ENCODE measurements at regions not wholly inside any gene's neighbourhood (a gene's known extent, or its start where the extent isn't known, plus 50 kb on each side); places are given as distances from the start of the nearest gene placed in this dataset.

GRCh38 chr15:85847031-85847430, 52.3 kb upstream of the KLHL25 start:
- DNase-seq, result no peak

GRCh38 chr15:85849946-85850345, 55.2 kb upstream of the KLHL25 start:
- no peak for DNase-seq

GRCh38 chr15:85852969-85853368, 58.2 kb upstream of the KLHL25 start:
- no peak for DNase-seq

GRCh38 chr15:85854345-85855097, 59.8 kb upstream of the KLHL25 start:
- DNase-seq, result no peak

DNA sequence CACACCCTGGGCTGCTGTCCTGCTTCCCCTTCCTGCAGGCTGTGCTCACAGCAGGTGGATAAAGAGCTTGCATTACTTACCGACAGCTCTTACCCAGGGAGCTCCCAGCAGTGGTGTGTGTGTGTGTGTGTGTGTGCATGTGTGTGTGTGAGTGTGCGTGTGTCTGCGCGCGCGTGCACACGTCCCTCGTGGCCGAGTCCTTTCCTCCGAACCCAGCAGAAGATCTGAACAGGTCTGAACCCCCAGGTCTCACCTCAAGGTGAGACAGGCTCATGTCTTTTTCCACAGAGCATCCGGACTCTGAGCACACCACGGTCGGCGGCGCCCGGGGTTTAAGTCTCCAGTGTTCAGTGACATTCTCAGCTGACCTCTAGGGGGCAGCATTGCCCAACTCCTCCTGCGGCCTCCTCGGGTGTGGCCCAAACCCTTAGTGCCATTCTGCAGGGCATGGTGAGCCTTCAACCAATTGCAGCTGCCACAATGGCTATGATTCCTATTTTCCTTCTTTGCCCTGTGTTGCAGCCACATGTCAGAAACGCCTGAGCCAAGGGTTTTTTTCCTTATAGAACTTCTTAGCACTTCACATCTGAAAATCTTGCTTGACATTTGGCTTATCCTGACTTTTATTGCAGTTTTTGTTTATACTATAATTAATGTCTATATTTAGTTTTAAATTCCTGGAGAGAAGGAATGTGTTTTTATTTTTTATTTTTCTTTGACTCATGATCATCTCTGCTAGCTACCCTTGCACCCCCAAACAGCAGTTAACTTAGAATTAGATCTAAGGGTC, 64.1 kb upstream of the KLHL25 start:
- DNase-seq, result peak; percentile 76

- no peak for DNase-seq
Measured at GRCh38 chr15:85859671-85860070, 64.9 kb upstream of the KLHL25 start.

DNA sequence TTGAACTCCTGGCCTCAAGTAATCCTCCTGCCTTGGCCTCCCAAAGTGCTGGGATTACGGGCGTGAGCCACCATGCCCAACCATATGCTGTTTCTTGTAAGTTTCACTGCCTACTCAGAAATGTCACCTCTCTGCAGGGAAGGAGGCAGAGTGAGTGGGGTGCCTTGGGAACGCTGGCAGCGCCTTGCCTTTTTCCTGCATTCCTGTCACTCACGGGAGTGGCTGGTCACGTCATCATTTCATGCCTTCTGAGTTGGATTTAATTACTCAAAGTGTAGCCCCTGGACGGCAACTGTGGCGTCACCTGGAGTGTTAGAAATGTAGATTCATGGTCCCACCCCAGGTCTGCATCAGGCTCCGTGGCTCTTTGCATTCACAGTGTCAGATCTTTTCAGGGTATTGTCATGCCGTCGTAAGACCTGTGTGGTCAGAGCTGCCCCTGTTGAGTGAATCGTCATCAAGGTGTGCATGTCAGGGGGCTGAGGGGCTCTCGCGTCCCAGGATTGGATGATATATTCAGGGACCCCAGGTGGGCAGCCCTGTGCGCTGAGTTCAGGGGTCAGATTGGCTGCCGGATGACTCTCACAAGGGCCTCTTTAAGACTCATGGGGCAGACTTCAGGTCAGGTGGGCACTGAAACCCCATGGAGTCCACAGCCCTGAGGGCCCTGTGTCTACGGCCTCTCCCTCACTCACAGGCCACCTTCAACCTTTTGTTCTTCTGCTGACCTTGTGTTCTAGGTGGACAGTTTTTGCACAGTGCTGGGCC, 65.9 kb upstream of the KLHL25 start:
- no peak for DNase-seq

DNA sequence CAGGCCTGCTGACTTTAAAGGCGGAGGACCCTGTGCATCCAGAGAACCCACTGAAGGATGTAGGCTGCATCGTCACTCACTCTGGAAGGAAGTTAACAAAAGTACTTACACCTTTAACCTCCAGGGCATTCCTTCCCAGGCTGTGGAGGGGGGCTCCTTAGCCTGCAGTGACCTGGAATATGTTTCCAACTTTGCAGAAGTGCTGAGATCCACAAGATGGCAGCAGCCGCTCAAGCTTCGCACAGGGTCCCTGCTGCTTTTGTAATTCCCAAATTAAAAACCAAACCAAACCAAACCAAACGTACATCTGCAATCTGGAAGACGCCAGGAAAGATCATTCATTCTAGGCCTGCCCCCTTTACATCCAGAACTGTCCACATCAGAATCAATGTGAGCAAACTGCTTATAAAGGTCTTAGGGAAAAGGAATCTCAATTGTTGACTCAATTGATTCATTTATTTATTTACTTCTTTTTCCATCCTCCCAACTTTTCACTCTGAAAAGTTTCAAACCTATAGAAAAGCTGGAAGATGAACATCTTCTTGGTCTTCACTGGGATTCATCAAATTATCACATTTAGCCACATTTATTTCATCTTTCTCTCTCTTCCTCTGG, 70.5 kb upstream of the KLHL25 start:
- DNase-seq, result no peak

- DNase-seq, result no peak
Measured at GRCh38 chr15:85867250-85867649, 72.5 kb upstream of the KLHL25 start.

- DNase-seq, result no peak
Measured at GRCh38 chr15:85869124-85869523, 74.4 kb upstream of the KLHL25 start.

DNA sequence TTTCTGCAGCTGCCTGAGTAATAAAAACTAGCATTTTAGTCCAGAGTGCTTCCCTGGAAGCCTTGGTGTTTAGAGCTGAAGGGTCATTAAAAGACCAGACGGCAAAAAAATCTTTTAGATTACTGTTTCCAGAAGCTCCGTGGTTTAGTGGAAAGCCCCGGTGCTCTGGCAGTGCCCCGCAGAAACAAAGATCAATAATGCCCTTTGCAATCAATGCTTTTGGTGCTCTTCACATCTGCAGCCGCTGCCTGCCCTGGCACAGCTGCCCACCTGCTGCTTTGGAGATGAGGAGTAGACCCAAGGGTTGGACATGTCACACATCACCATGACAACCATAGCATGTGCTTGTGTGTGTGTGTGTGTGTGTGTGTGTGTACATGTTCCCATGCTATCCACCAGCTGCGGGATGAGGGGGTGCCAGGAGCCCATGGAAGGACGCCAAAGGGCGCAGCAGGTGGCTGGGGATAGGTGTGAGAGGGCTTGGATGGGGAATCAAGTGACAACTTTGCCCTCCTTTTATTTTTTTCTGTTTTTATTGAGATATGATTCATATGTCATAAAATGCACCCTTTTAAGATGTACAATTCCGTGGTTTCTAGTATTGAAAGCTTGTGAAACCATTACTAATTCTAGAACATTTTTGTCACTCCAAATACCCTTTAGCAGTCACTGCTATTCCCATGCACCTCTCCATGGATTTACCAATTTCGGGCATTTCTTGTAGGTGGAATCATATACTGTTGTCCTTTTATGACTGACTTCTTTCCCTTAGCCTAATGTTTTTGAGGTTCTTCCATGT, 75.7 kb upstream of the KLHL25 start:
- DNase-seq, result no peak

DNA sequence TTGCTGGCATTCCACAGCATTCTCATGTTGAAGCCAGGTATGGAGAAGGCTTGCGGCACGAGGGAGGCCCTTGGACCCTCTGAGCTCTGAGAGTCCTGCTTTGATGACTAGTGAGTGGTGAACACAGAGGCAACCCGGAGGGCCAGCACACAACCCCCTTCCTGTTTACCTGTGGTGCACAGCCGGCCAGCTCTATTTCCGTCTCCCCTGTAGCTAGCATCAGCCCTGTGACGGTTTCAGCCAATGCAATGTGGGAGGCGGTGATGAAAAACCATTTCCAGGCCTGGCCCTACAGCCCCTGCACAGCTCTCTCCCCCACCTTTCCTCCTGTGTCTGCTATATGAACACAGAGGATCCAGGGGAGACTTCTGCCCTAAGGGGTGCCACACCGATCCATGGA, 76.8 kb upstream of the KLHL25 start:
- DNase-seq, result no peak

- DNase-seq, result no peak
Measured at GRCh38 chr15:85872125-85872524, 77.4 kb upstream of the KLHL25 start.

- DNase-seq, result no peak
Measured at GRCh38 chr15:85874236-85874635, 79.5 kb upstream of the KLHL25 start.

DNA sequence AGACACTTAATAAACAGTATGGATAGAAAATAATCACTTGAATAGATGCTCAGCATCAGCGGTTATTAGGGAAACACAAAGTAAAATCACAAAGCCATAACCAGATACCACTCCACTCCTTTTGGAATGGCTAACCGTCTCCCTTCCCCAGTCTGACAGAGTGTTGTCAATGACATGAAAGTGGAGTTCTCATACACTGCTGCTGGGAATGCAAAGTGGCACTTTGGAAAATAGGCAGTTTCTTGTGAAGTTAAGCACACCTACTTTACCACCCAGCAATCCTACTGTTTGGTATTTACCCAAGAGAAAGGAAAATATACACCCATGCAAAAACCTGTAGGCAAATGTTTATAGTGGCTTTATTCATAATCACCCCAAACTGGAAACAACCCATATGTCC, 81.0 kb upstream of the KLHL25 start:
- DNase-seq, result no peak

DNA sequence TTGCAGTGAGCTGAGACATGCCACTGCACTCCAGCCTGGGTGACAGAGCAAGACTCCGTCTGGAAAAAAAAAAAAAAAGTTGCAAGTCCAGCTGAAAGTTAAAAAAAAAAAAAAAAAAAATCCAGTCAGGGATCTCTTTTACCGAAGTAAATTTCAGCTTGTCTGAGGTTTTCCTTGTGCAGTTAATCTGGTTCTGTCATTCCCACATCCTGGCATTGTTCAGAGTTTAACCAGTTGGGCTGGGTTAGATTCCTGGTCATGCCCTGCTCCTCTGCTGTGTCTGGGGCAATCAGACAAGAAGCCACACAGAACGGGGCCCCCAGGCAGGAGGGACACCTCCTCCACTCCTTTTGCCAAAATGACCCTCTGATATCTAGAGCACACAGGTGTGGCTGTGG, 84.1 kb upstream of the KLHL25 start:
- no peak for DNase-seq

GRCh38 chr15:85879334-85880163, 84.8 kb upstream of the KLHL25 start:
- no peak for DNase-seq

- no peak for DNase-seq
Measured at GRCh38 chr15:85880501-85881190, 85.9 kb upstream of the KLHL25 start.

- DNase-seq, result no peak
Measured at GRCh38 chr15:85886309-85886811, 91.6 kb upstream of the KLHL25 start.

GRCh38 chr15:85889956-85890619, 95.4 kb upstream of the KLHL25 start:
- DNase-seq, result no peak
